HG03442 (cell line): ENCODE measurements at regions not wholly inside any gene's neighbourhood (a gene's known extent, or its start where the extent isn't known, plus 50 kb on each side); places are given as distances from the start of the nearest gene placed in this dataset.
"Not testable (repeated sequence)": the region's sequence is repeated elsewhere in the genome, so short reads cannot be mapped to it uniquely, and the experiment has no call there.

Experiments used
- ATAC-seq: cut with Tn5 transposase; IDR thresholded peaks from one replicate; pipeline ENCODE4 v1.9.1; 2021; ENCODE audit warnings: mild to moderate bottlenecking, moderate library complexity; ENCODE audit not compliant: unreplicated experiment

DNA sequence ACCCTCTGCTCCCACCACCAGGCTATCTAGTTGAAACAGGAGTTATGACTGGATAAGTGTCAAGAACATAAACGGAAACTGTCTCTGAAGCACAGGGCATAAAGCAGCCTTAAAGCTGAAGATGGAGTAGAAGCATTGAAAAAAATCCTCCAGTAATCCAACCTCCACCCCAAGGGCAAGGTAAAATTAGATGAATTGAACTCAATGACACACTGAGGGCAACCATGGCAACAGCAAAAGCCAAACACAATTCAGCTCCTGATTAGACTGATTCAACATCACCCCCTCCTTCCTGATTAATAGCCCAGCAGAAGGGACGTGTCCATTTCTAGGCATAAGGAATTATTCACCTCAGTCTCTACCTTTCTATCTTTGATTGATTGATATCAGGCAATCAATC lies 183.2 kb upstream of the MAP3K1 start:
- no peak for ATAC-seq

DNA sequence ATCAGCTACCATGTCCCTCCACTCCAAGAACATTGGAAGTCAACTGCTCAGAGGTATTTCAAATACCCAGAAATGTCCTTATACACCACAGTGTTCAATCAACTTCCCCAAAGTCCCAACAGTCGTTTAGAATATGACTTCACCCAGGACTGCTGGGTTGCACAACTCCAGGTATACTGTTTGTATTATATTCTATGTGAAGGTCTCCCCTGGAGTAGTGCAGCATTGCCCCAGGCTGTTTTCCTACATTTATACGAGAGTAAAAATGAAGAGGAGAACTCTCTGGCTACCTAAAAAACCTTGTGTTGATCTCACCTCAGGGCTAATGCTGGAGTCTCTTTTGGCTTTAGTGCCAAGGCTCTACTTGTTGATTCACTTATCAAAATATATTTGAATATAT lies 183.6 kb upstream of the MAP3K1 start:
- no peak for ATAC-seq

DNA sequence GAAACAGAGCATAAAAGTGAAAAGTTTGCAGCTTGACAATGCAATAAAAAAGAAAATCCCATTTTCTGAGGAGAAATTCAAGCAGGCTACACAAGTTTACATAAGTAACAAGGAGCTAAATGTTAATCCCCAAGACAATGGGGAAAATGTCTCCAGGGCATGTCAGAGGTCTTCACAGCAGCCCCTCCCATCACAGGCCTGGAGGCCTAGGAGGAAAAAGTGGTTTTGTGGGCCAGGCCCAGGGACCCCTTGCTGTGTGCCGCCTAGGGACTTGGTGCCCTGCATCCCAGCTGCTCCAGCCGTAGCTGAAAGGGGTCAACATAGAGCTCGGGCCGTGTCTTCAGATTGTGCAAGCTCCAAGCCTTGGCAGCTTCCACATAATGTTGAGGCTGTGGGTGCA lies 186.7 kb upstream of the MAP3K1 start:
- ATAC-seq: not testable (repeated sequence)

DNA sequence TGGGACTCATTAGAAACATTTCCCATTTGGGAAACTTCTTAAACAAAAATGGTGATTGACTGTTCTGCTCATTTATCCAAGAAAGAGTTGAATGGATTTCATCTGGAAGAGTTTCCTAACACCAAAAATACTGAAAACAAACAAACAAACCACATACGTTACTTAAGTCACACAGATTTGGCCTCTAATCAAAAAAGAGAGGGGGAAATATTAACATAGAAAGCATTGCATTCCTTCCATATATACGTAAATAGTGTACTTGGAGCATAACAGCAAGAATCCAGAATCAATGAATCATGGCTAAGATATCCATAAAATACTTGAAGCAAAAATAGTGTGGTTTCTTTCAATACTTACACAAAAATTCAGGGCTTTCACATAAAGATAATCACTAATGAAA lies 189.8 kb upstream of the MAP3K1 start:
- ATAC-seq: no peak

DNA sequence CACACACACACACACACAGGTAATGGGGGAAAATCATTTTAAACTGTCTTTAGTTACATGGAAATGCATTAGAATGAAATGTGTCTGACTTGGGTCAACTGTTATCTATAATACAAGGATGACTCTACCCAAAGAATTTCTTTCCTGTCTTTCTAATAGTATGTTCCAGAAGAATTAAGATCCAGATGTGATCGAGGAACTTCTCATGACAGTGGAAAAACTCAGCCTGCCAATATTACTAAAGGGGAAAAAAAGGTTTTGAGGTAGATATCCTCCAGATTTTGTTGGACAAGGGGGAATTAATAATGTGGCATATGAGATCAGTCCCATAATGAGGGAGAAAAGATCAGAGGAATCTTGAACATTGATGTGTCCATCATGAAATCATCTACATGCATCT lies 190.6 kb upstream of the MAP3K1 start:
- ATAC-seq: no peak

DNA sequence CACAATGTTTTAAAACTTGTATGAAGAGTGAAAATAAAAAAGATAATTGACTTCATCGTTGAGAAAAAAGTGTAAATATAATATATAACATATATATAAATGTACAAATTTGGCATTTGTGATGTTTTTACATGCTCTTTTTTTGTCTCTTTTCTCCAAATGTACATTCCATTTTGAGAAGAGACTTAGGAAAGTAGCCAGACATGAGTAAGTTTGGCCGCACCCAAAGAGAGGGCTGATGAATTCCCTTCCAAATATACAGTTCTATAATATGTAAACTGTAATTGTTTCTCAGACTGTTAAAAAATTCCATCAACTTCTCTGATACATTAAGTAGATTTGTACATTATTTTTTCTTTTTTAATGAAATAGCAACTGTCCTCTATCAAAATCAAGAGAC lies 193.2 kb upstream of the MAP3K1 start:
- ATAC-seq: no peak

DNA sequence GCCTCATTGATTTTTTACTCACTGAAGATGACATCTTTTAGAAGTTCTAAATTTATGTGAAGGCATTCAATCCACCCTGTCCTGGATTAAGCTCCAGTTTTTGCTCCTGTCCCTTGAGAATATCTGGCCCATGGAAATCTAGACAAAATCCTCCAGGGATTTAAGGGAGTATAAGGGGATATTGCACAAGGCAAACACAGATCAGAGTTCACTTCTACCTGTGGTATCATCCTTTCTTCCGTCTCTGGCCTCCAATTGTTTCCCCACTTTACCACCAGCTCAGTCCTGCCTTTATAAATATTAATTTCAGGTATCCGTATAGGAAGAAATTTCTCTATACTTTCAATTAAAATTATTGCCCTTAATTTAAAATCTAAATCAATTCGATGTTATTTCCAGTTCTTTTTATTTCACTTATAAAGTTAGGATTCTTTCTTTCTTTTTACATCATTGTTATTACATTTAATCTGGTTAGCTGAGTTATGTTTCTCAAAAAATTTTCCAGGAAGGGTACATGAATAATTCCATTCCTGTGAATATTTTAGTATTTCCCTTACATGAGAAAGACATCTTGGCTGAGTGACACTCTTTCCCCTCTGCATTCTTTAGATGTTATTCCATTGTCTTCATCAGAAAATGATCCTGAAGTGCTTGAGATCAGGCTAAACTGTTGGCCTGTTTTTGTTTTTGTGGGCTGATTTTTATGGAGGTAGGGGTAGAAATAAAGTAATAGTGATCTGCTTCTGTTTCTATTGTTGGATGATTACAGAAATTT lies 194.3 kb upstream of the MAP3K1 start:
- no peak for ATAC-seq

DNA sequence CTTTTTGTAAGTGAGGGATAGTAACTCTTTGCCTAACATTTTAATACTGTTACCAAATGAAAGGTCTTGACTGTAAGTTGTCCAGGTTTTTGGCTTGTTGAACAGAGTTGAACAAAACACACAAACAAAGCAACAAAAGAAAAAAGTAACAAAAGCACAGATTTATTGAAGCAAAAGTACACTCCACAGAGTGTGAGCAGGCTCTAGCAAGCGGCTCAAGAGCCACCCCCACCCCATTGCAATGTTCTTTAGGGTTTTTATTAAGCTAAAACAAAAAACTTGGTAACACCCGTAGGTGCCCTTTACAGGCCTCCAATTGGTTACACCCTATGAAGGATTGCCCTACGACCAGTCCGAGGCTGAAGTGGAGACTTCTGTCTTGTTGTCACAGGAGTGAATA lies 197.4 kb upstream of the MAP3K1 start:
- ATAC-seq: no peak

DNA sequence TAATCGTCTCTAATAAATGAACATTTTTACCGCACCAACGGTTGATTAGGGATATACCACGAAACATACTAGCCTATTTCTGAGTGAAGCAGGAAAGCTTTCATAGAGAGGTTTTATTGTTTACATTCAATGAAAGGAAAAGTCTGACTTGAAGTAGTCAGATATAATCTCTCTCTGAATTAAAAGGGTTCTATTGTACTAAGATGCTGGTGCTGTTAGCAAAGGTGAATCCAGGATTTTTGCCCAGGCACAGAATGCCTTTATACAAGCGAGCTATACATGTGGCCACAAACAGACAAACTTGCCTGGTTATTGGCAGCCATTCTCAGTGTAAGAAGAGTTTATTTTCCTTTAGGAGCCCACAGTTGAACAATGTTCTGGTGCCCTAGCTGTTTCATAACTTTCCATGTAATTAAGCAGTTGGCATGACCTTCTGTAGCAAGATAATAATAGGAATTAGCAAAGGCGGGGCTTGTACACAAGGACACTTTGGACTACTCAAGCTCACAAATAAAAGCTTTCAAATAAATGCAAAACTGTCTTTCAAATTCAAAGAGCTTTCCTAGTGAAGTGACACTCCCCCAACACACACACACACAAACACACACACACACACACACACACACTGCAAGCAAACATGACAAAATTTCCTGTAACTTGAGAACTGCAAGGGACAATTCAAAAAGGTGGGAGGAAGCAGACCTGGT lies 198.7 kb upstream of the MAP3K1 start:
- ATAC-seq: no peak

DNA sequence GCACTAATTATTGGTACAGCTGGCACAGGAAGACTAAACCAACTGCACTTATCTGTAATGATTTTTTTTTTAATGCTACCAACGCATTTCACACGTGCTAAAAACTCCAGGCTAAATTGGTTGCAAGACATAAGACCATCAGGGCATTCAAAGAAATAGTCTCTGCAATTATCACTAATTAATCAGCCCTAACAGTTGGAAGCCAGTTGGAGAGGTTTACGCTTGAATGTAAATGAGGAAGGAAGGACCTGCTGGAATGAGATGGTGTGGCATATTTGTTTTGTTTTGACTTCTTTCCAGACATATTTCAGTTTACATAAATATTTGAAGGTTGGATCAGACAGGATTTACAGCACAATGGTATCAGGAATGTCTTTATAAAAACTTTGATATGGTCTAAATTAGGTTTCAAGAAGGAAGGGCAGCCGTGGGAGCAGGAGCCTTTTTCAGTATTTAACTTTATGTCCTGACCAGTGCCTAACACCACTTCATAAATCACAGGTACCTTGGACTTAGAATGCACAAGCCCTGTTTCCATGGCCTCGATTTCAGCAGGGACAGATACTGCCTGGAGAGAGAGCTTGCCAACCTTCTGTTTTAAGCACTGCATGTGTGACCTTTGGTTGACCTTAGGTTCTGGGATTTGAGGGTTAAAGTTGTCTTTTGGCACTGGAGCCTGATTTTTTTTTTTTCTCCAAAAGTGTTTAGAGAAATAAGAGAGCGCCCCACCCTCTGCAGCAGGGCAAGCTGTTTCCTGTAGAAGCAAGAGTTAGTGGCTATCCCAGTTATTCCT lies 199.8 kb upstream of the MAP3K1 start:
- no peak for ATAC-seq

DNA sequence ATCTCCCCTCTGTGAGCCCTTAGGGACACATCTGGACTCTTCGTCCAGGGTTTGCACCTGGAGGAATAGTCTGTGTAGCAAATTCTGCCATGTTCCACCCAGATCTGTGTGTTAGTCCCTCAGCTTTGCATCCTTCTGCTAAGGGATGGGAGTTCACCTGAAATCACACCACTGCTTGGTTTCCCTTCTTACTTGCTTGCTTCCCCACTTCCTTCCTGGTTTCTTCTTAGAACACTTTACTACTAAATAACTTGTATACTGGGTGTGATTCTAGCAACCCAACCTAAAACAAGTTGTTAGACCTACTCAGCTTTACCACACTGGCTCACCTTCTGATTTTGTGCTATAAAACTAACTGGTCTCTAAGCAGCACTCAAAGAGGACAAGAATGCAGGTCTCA lies 202.6 kb upstream of the MAP3K1 start:
- no peak for ATAC-seq

DNA sequence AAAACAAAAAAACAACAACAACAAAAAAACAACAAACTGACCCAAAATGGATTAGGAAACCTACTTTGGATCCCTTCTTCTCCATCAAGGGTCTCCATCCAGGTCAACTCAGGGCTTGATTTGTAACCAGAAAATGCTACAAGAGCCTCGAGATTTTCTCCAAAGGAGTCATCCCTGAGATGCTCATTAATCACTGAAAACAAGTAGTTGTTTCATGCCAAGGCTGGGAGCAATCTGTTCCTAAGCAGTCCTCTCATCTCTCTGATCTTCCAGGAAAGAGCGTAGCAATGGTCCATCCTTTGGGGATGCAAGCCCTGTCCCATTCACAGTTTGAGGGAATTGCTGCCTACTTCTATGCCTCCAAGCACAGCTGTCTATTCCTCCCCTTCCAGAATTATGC lies 203.0 kb upstream of the MAP3K1 start:
- ATAC-seq: no peak

DNA sequence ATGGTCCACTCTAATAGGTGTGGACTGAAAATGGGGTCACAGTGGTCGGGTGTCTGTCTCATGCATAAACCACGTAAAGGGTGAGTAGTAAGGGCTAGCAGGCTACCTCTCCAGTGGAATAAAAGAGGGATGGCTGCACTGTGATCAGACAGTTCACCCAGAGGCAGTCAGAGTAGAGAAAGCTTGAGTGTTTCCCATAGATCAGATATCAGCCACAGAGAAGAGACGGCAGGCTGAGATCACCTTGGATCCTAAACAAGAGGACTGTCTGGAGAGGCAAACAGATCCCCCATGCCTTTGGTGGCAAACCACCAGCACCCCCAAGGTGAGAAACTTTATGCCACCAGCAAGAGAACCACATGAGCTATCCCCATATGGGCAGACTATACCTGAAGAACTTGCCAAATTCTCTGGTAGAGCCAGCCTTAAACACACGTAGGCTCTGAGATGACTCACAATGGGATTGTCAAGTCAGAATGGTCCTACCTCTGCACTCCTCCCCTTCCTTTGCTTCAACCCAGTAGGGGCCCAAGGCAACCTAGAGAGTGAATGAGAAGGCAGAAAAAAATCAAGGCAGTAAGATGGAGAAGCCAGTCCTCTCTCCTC lies 205.2 kb upstream of the MAP3K1 start:
- no peak for ATAC-seq

DNA sequence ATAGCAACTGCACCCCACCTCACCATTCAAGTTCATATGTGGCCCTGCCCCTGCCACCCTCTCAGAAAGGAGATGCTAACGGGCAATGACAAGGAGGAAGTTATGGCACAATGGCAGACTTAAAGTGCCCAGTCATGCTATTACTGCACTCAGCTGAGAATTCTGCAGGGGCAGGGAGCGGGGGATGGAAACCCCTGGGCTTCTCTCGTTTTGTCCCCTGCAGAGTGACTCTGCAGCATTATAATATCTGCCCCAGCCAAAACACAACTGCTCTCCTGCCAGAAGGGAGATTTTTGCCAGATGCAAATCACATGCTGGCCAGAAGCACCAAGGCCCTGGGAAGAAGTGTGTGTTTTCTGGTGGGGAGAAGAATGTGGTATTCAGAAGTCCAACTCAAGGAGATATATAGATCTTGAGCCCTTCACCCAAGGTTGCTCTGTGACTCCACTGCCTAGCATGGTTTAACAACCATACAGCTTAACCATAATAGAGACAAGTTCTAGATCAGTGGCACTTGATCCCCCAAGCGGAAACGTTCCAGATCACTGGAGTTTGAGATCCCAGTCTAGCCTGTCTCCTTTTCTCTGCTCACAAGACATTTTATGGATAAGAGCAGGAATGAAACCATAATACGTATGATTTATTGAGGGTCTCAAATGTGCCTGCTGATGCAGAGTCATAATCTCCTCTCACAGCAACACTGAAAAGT lies 207.0 kb upstream of the MAP3K1 start:
- no peak for ATAC-seq

DNA sequence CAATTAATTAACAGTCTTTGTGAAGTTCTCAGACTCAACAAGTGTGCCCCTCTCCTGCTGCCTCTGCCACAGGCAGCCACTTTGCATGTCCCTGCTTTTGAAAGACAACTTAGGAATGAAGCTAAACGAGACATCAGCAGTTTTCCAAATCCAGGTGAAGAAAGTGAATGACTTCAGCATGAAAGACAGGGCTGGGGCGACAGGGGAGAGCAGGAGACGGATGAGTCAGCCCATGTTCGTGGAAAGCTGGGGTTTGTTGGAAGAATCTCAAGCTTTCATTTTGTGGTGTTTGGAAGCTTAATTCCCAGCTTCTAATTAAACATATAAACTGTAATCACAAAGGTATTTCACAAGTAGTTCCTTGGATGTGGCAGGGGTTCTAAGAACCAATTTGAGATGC lies 207.8 kb upstream of the MAP3K1 start:
- no peak for ATAC-seq

DNA sequence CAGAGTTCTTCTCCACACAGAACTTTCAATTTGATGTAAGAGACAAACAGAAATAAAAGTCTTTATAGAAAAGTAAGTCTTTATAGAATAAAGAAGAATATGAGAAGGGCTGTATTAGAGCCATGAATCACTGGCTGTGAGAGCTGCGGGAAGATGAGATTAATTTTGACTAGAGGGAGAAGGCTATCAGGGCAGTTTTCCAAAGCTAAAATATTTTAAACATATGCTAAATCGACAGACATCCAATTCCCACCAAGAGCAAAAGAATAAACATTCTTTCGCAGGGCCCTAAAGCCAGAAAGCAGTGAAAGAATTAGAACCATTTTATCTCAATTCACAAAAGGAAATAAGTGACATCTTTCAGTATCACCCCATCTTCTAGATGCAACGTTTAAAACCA lies 208.3 kb upstream of the MAP3K1 start:
- no peak for ATAC-seq

DNA sequence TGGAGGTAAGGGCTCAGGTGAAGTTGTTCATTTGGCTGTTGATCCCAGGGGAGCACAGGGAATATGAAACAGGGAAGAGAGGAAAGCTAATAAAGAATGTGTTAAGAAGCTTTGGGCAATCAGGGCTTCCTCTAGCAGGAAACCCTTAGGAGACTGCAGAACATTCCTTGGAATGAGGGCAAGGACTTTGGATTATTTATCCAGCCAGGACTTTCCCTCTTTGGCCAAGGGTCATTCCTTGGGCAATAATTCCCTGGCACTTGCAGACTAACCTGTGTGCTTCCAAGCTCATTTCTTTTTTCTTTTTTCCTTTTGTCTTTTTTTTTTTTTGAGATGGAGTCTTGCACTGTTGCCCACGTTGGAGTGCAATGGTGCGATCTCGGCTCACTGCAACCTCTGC lies 209.2 kb upstream of the MAP3K1 start:
- no peak for ATAC-seq

DNA sequence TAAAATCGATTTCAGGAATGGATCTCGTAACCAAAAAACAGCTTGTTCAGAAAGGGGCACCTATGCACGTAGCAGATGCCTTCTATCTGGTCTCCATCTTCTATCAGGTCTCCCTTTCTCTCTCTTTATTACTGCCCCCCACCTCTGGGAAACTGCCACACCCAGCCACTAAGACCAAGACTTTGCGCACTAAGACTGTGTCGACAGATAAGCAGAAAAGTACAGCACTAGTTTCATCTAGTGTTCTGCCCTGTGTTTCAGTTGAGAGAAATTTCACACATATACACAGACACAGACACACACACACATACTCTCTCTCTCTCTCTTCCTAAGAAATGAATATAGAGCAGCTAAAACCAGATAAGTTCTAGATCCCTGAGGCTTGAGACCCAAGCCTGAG lies 210.1 kb upstream of the MAP3K1 start:
- ATAC-seq: no peak

DNA sequence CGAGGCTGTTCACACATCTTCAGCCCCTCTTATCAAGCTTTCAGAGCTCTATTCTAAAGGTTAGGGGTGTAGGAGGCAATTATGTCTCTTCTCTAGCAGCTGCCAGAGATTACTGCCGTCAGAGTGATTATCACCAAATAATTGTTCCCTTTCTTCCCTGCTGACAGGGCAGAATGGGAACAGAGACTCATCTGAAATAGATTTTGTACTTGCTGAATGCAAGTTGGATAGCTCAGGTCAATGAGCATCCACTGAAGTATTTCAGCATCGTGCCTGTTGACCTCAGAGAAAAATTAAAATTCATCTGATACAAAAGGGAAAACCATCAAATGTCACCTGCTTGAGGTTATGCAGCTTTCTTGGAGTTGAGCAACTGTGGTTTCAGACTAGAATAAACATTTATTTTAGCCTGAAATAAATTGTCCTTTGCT lies 213.7 kb upstream of the MAP3K1 start:
- ATAC-seq: no peak

DNA sequence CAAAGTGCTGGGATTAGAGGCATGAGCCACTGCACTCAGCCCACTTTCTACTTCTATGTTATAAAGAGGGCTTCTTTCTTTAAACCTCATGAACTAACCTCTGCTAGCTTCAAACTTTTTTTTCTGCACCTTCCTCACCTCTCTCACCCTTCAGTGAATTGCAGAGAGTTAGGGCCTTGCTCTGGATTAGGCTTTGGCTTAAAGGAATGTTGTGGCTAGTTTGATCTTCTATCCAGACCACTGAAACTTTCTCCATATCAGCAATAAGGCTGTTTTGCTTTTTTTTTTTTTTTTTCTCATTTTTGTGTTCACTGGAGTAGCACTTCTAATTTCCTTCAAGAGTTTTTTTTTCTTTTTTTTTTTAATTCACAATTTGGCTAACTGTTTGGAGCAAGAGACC lies 216.4 kb upstream of the MAP3K1 start:
- ATAC-seq: no peak

DNA sequence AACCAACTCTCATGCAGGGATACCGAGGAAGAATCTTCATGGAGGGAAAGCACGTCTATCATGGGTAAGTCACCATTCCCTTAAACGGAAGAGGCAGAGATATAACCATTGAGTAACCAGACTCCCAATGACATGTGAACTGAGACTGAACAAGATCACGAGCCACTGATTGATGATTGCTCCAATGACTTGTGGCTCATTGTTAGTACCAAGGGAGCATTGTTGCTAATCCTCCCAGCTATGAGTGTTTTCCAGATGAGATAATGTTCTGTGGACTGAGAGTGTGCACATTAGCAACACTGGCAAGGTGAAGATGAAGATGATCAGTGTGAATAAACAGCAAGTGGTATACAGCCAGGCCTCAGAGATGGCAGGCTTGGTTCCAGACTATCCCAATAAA lies 219.2 kb upstream of the MAP3K1 start:
- ATAC-seq: no peak
